PC-3 (cell line): ENCODE measurements at regions not wholly inside any gene's neighbourhood (a gene's known extent, or its start where the extent isn't known, plus 50 kb on each side); places are given as distances from the start of the nearest gene placed in this dataset.
"Not testable (repeated sequence)": the region's sequence is repeated elsewhere in the genome, so short reads cannot be mapped to it uniquely, and the experiment has no call there.

ENCODE experiments used
- ATAC-seq: fragments of 200-7000 bp; cut with Tn5 transposase; 2 replicates; pipeline ENCODE4 v1.9.1; 2020; ENCODE audit warnings: mild to moderate bottlenecking, moderate library complexity
- BruUV-seq: library from RNA; stranded (reverse); fragments of 400-500 nt; replicated peaks from 2 replicates; lab custom pipeline; 2021; lab: Mats Ljungman, UMichigan
- CTCF ChIA-PET: fragments of 300-600 bp; sonication (Branson Sonifier 250); formaldehyde crosslinking; loops from one replicate; lab custom pipeline; 2022; ENCODE audit warnings: antibody characterized with exemption; lab: Charles Lee
- POLR2A ChIA-PET: fragments of 300-600 bp; sonication (Branson Sonifier 250); formaldehyde crosslinking; loops from one replicate; lab custom pipeline; 2022; ENCODE audit warnings: antibody characterized with exemption; ENCODE audit not compliant: unreplicated experiment; lab: Charles Lee
- DNase-seq: peaks from one replicate; pipeline ENCODE4 v3.0.0-alpha.2; 2015
- H2AFZ ChIP-seq: fragments of 300-600 bp; sonication (generic); 2 replicates; pipeline ENCODE4 v1.6.0; 2016; ENCODE audit warnings: antibody characterized with exemption, low read length
- H3F3A ChIP-seq: fragments of 300-600 bp; sonication (generic); one replicate; pipeline ENCODE4 v1.6.0; 2017; ENCODE audit warnings: antibody characterized with exemption, low read length, control low read depth, mild to moderate bottlenecking; ENCODE audit not compliant: unreplicated experiment
- H3K27ac ChIP-seq: fragments of 300-600 bp; sonication (generic); 2 replicates; pipeline ENCODE4 v1.5.1; 2016; ENCODE audit warnings: mild to moderate bottlenecking, low read length
- H3K27me3 ChIP-seq: fragments of 300-600 bp; sonication (generic); 2 replicates; pipeline ENCODE4 v1.6.1; 2016; ENCODE audit warnings: low read length, mixed read lengths
- H3K36me3 ChIP-seq: fragments of 300-600 bp; sonication (generic); 2 replicates; pipeline ENCODE4 v1.6.1; 2016; ENCODE audit warnings: low read depth, mixed run types, low read length, mixed read lengths
- H3K4me1 ChIP-seq: fragments of 300-600 bp; sonication (generic); 2 replicates; pipeline ENCODE4 v1.5.1; 2016; ENCODE audit warnings: low read length; ENCODE audit not compliant: insufficient read depth
- H3K4me2 ChIP-seq: fragments of 300-600 bp; sonication (generic); 2 replicates; pipeline ENCODE4 v1.6.0; 2016; ENCODE audit warnings: low read length
- H3K4me3 ChIP-seq: fragments of 300-600 bp; sonication (generic); 2 replicates; pipeline ENCODE4 v1.5.1; 2016; ENCODE audit warnings: mild to moderate bottlenecking, low read length, mixed read lengths
- H3K79me2 ChIP-seq: fragments of 300-600 bp; sonication (generic); 2 replicates; pipeline ENCODE4 v1.6.1; 2017; ENCODE audit warnings: low read length, mixed read lengths
- H3K9ac ChIP-seq: fragments of 300-600 bp; sonication (generic); 2 replicates; pipeline ENCODE4 v1.6.0; 2016; ENCODE audit warnings: mild to moderate bottlenecking, low read length
- H3K9me2 ChIP-seq: fragments of 300-600 bp; sonication (generic); replicated peaks from 2 replicates; pipeline ENCODE4 v1.6.1; 2016; ENCODE audit warnings: mixed run types, low read length, mixed read lengths
- H3K9me3 ChIP-seq: fragments of 300-600 bp; sonication (generic); 2 replicates; pipeline ENCODE4 v1.6.1; 2016; ENCODE audit warnings: low read length, mixed read lengths
- H4K20me1 ChIP-seq: fragments of 300-600 bp; sonication (generic); 2 replicates; pipeline ENCODE4 v1.6.1; 2016; ENCODE audit warnings: low read length, mixed read lengths
- CTCF ChIP-seq: fragments of 300-600 bp; sonication (generic); conservative IDR thresholded peaks from 2 replicates; pipeline ENCODE4 v1.5.1; 2017; ENCODE audit warnings: antibody characterized with exemption, low read depth, mild to moderate bottlenecking, low read length
- EZH2 ChIP-seq: fragments of 300-600 bp; sonication (generic); IDR thresholded peaks from one replicate; pipeline ENCODE4 v1.6.1; 2017; ENCODE audit warnings: antibody characterized with exemption, mild to moderate bottlenecking, low read length; ENCODE audit not compliant: unreplicated experiment
- EZH2phosphoT487 ChIP-seq: fragments of 300-600 bp; sonication (generic); IDR thresholded peaks from 2 replicates; pipeline ENCODE4 v1.6.1; 2018; ENCODE audit warnings: mild to moderate bottlenecking, antibody characterized with exemption, low read length, borderline replicate concordance
- intact Hi-C: fragments of 100-400 bp; cut with micrococcal nuclease; formaldehyde crosslinking; loops from 2 replicates; pipeline ENCODE4 v1.9.0; 2023

GRCh38 chr16:29235836-29236370 is 170.6 kb downstream of the NPIPB11 start:
- H3K9me3 ChIP-seq, H3K4me3 ChIP-seq, H3K36me3 ChIP-seq, H3F3A ChIP-seq, H3K79me2 ChIP-seq, POLR2A ChIA-PET, H2AFZ ChIP-seq, H3K9ac ChIP-seq, H3K9me2 ChIP-seq, BruUV-seq, DNase-seq, H4K20me1 ChIP-seq, ATAC-seq, H3K4me2 ChIP-seq, H3K27ac ChIP-seq, CTCF ChIA-PET, intact Hi-C loops, H3K27me3 ChIP-seq, H3K4me1 ChIP-seq: not testable (repeated sequence)

GRCh38 chr16:29234536-29235275 is 171.8 kb downstream of the NPIPB11 start:
- intact Hi-C loops, CTCF ChIA-PET, H3K79me2 ChIP-seq, H3K4me2 ChIP-seq, H3K27ac ChIP-seq, H3F3A ChIP-seq, BruUV-seq, H3K9me2 ChIP-seq, H4K20me1 ChIP-seq, H3K4me1 ChIP-seq, H3K27me3 ChIP-seq, H3K9me3 ChIP-seq, ATAC-seq, DNase-seq, POLR2A ChIA-PET, H3K9ac ChIP-seq, H3K4me3 ChIP-seq, H2AFZ ChIP-seq, H3K36me3 ChIP-seq: not testable (repeated sequence)

GRCh38 chr16:29233705-29234404 is 172.7 kb downstream of the NPIPB11 start:
- H3F3A ChIP-seq, H4K20me1 ChIP-seq, H3K36me3 ChIP-seq, H3K9me2 ChIP-seq, H3K79me2 ChIP-seq, H3K4me1 ChIP-seq, H3K27me3 ChIP-seq, H3K4me3 ChIP-seq, POLR2A ChIA-PET, H3K4me2 ChIP-seq, H2AFZ ChIP-seq, H3K9ac ChIP-seq, BruUV-seq, intact Hi-C loops, H3K9me3 ChIP-seq, H3K27ac ChIP-seq, DNase-seq, CTCF ChIA-PET, ATAC-seq: not testable (repeated sequence)

- Histone ChIP-seq H3K79me2 (no peaks in the 10 kb centered on the region), H3K4me1 (no peaks in the 10 kb centered on the region), H3K4me3 (no peak overlapping the region), H3K9me3 (no peaks in the 10 kb centered on the region), H4K20me1 (no peaks in the 10 kb centered on the region), H3F3A (no peaks in the 10 kb centered on the region), H3K27me3 (no peaks in the 10 kb centered on the region), H2AFZ (no peak overlapping the region), H3K4me2 (no peak overlapping the region), H3K27ac (no peak overlapping the region), H3K36me3 (no peaks in the 10 kb centered on the region), H3K9ac (no peak overlapping the region), H3K9me2 (no peaks in the 10 kb centered on the region)
- intact Hi-C loops: no loop called here
- DNase-seq (no peak), ATAC-seq (no peak)
- ChIA-PET CTCF (no interaction called here), POLR2A (no interaction called here)
- BruUV-seq: no TSS peak
- TF ChIP-seq CTCF (no peak), EZH2phosphoT487 (no peak), EZH2 (no peak)
Observed at GRCh38 chr16:29232811-29233704, 173.5 kb downstream of the NPIPB11 start.

GRCh38 chr16:29232160-29232705 is 174.3 kb downstream of the NPIPB11 start:
- H4K20me1 ChIP-seq, CTCF ChIA-PET, DNase-seq, H3K9ac ChIP-seq, POLR2A ChIA-PET, H3K27me3 ChIP-seq, H3K4me3 ChIP-seq, H3K9me3 ChIP-seq, BruUV-seq, H3K4me1 ChIP-seq, H3F3A ChIP-seq, H3K79me2 ChIP-seq, intact Hi-C loops, H3K27ac ChIP-seq, ATAC-seq, H2AFZ ChIP-seq, H3K9me2 ChIP-seq, H3K36me3 ChIP-seq, H3K4me2 ChIP-seq: not testable (repeated sequence)
